ENCODE measurements at regions not wholly inside any gene's neighbourhood (a gene's known extent, or its start where the extent isn't known, plus 50 kb on each side); places are given as distances from the start of the nearest gene placed in this dataset.

DNA sequence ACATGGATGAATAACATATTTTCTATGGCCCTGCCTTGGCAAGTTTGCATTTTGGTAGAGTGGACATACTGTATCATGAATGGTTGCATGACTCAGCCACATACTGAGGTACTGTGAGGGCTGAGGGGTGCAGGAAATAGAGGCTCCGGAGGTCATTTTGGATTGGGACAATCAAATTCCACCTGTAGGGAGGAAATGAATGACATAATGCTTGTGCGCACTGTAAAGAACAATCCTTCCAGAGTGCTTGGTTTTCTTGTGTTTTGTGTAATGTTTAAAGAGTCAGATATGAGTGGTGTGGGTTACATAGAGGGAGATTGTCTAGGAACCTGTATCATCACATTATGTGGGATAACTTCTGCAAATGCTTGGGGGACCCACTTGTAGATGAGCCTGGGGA, 329.9 kb upstream of the PROX1 start:
- Mint-ChIP-seq H3K4me3 (no peak overlapping the region), H3K27me3 (peaks cover 6% of the 10 kb centered on the region)
- ATAC-seq (replicated peaks; ENCODE audit: extremely low read depth, poor library complexity, severe bottlenecking): no peak

DNA sequence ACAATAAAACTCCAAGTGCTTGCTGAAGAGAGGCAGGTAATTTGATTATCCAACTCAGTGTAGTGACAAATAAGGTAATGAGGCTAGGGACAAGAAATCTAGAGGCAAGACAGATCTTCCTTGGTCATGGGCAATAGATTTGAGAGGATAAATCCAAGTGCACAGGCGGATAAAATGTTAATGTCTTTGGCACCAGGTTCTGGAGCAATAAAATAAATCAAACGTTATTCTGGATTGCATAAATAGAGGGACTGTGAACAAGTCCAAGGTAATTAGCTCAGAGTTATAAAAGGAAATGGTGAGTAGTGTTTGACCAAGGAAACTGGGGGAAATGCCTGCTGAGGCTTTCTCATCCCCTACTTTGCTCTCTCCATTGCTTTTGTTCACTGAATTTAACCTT, 329.3 kb upstream of the PROX1 start:
- Mint-ChIP-seq H3K4me3 (no peak overlapping the region), H3K27me3 (peaks cover 12% of the 10 kb centered on the region), H3K27ac (ENCODE audit: low read depth) (no peak overlapping the region), H3K36me3 (ENCODE audit: insufficient read depth) (no peaks in the 10 kb centered on the region), H3K9me3 (peaks cover 6% of the 10 kb centered on the region), H3K4me1 (no peaks in the 10 kb centered on the region)
- ATAC-seq (replicated peaks; ENCODE audit: extremely low read depth, poor library complexity, severe bottlenecking) (no peak), DNase-seq (ENCODE audit: low spot score in 2 of 2) (no peak)

More for the DNA sequence above, 329.9 kb upstream of the PROX1 start:
- H3K36me3 Mint-ChIP-seq (ENCODE audit: insufficient read depth): no peaks in the 10 kb centered on the region
- no peak for DNase-seq (ENCODE audit: low spot score in 2 of 2)
- H3K4me1 Mint-ChIP-seq: no peaks in the 10 kb centered on the region
- peaks cover 5% of the 10 kb centered on the region for H3K9me3 Mint-ChIP-seq
- no peak overlapping the region for H3K27ac Mint-ChIP-seq (ENCODE audit: low read depth)

GRCh38 chr1:213659580-213660547, 327.9 kb upstream of the PROX1 start:
- Mint-ChIP-seq H3K9me3 (peaks cover 6% of the 10 kb centered on the region), H3K27ac (ENCODE audit: low read depth) (no peak overlapping the region), H3K27me3 (peaks cover 15% of the 10 kb centered on the region), H3K4me1 (no peaks in the 10 kb centered on the region), H3K4me3 (no peak overlapping the region), H3K36me3 (ENCODE audit: insufficient read depth) (no peaks in the 10 kb centered on the region)
- DNase-seq (ENCODE audit: low spot score in 2 of 2) (no peak), ATAC-seq (replicated peaks; ENCODE audit: extremely low read depth, poor library complexity, severe bottlenecking) (no peak)

DNA sequence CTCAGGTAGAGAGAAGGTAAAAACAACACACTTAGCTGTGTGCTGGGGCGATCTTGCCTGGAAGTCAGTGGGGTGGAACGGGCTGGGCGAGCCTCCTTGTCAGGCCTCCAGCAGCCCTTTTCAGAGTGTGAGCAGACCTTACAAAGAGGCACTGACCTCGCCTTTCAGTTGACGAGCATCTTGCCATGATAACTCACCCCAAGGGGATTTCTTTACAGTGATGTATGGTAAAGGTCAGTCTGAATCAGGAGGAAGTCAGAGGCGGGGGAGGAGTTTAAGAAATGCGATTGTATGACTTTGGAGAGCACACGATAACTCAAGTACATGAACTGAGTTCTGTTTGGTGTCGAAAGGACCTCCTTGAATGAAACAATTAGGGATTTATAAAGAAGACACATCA, 326.5 kb upstream of the PROX1 start:
- Mint-ChIP-seq H3K4me3 (no peak overlapping the region), H3K27ac (ENCODE audit: low read depth) (no peak overlapping the region)
- ATAC-seq (replicated peaks; ENCODE audit: extremely low read depth, poor library complexity, severe bottlenecking): no peak

DNA sequence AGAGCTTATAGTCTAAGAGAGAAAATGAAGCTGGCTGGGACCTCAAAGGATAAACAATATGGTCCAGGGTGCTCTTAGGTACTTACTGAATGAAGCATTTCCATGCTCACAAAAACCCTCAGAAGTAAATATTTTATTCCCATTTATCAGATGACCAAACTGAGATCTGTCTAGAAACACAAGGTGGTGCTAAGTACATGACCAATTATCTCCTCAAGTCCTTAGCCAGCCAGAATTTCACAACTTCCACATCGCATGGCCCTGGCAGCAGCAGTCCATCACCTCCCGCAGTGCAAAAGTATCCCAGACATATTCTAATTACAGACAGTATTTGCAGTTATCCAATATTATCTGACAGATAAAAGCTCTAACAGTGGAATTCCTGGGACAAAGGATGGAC, 321.7 kb upstream of the PROX1 start:
- DNase-seq (ENCODE audit: low spot score in 2 of 2) (no peak), ATAC-seq (replicated peaks; ENCODE audit: extremely low read depth, poor library complexity, severe bottlenecking) (no peak)
- H3K4me1 Mint-ChIP-seq: no peaks in the 10 kb centered on the region
- peaks cover 15% of the 10 kb centered on the region for H3K27me3 Mint-ChIP-seq
- peaks cover 10% of the 10 kb centered on the region for H3K9me3 Mint-ChIP-seq
- H3K36me3 Mint-ChIP-seq (ENCODE audit: insufficient read depth): no peaks in the 10 kb centered on the region
- H3K27ac Mint-ChIP-seq (ENCODE audit: low read depth): no peak overlapping the region
- no peak overlapping the region for H3K4me3 Mint-ChIP-seq

More for the DNA sequence above, 326.5 kb upstream of the PROX1 start:
- peaks cover 6% of the 10 kb centered on the region for H3K9me3 Mint-ChIP-seq
- H3K27me3 Mint-ChIP-seq: peaks cover 15% of the 10 kb centered on the region
- no peaks in the 10 kb centered on the region for H3K36me3 Mint-ChIP-seq (ENCODE audit: insufficient read depth)
- no peak for DNase-seq (ENCODE audit: low spot score in 2 of 2)
- H3K4me1 Mint-ChIP-seq: no peaks in the 10 kb centered on the region

DNA sequence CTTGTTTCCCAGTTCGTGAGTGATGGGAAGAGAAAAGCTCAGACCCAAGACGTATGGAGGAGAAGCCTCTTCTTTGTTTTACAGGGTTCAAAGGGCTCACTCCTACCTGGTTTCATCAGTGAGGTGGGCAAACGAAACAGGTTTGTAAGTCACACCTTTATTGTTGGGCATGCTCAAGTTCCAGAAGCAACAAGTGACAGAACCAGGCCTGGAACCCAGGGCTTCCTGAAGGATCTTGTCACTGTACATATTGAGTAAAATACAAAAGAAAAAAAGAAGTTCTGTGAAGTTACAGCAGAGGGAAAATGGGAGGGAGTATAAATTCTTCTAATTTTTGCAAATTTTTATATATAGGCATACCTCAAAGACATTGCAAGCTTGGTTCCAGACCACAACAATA, 320.9 kb upstream of the PROX1 start:
- Mint-ChIP-seq H3K27ac (ENCODE audit: low read depth) (no peak overlapping the region), H3K4me3 (no peak overlapping the region), H3K36me3 (ENCODE audit: insufficient read depth) (no peaks in the 10 kb centered on the region), H3K4me1 (no peaks in the 10 kb centered on the region), H3K9me3 (peaks cover 10% of the 10 kb centered on the region), H3K27me3 (peaks cover 15% of the 10 kb centered on the region)
- ATAC-seq (replicated peaks; ENCODE audit: extremely low read depth, poor library complexity, severe bottlenecking): no peak
- DNase-seq (ENCODE audit: low spot score in 2 of 2): no peak

- H3K4me1 Mint-ChIP-seq: no peaks in the 10 kb centered on the region
Measured at GRCh38 chr1:213669512-213669911, 318.3 kb upstream of the PROX1 start.

DNA sequence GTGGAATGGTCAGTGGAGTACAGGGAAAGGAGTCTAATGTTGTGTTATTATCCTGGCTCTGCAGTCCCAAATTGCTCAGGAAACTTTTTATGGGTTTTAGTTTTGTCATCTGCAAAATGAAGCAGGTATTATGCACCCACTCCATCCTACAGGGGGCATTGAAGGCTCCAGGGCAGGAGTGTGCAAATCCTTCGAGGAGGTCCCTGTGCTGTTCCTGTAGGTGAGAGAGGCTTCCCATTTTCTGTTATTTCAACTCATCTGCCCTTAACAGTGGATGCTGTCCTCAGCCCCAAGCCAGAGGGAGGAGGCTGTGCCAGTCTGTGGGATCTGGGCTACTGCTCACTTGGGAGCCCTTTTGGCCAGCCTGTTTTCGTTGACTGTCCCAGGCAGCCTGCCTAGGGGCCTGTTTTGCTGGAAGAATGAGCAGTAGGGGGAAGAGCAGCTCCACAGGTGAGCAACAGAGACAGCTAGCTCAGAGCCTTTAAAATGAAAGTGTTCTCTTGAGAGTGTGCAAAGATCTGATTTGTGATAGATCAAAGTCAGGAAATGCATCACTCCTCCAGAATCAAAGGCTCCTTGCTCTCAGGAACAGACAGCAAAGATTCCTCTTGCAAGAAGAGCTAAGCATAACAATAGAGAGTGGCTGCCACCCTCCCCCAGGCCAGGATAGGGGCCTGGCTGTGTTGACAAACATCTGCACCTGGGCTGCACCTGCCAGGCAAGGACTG, 317.6 kb upstream of the PROX1 start:
- ATAC-seq (replicated peaks; ENCODE audit: extremely low read depth, poor library complexity, severe bottlenecking): no peak
- Mint-ChIP-seq H3K27me3 (no peaks in the 10 kb centered on the region), H3K27ac (ENCODE audit: low read depth) (no peak overlapping the region), H3K9me3 (peaks cover 5% of the 10 kb centered on the region), H3K4me3 (no peak overlapping the region), H3K36me3 (ENCODE audit: insufficient read depth) (no peaks in the 10 kb centered on the region), H3K4me1 (no peaks in the 10 kb centered on the region)
- no peak for DNase-seq (ENCODE audit: low spot score in 2 of 2)

More at GRCh38 chr1:213669512-213669911, 318.3 kb upstream of the PROX1 start:
- H3K27ac Mint-ChIP-seq (ENCODE audit: low read depth): no peak overlapping the region
- no peak for ATAC-seq (replicated peaks; ENCODE audit: extremely low read depth, poor library complexity, severe bottlenecking)
- H3K9me3 Mint-ChIP-seq: peaks cover 5% of the 10 kb centered on the region
- no peak for DNase-seq (ENCODE audit: low spot score in 2 of 2)
- H3K27me3 Mint-ChIP-seq: no peaks in the 10 kb centered on the region
- H3K4me3 Mint-ChIP-seq: no peak overlapping the region
- H3K36me3 Mint-ChIP-seq (ENCODE audit: insufficient read depth): no peaks in the 10 kb centered on the region

- no peaks in the 10 kb centered on the region for H3K4me1 Mint-ChIP-seq
- no peaks in the 10 kb centered on the region for H3K36me3 Mint-ChIP-seq (ENCODE audit: insufficient read depth)
- no peak for ATAC-seq (replicated peaks; ENCODE audit: extremely low read depth, poor library complexity, severe bottlenecking)
- no peak overlapping the region for H3K4me3 Mint-ChIP-seq
- H3K27ac Mint-ChIP-seq (ENCODE audit: low read depth): no peak overlapping the region
- no peak for DNase-seq (ENCODE audit: low spot score in 2 of 2)
- peaks cover 5% of the 10 kb centered on the region for H3K9me3 Mint-ChIP-seq
- no peaks in the 10 kb centered on the region for H3K27me3 Mint-ChIP-seq
Measured at GRCh38 chr1:213670692-213671023, 317.1 kb upstream of the PROX1 start.

DNA sequence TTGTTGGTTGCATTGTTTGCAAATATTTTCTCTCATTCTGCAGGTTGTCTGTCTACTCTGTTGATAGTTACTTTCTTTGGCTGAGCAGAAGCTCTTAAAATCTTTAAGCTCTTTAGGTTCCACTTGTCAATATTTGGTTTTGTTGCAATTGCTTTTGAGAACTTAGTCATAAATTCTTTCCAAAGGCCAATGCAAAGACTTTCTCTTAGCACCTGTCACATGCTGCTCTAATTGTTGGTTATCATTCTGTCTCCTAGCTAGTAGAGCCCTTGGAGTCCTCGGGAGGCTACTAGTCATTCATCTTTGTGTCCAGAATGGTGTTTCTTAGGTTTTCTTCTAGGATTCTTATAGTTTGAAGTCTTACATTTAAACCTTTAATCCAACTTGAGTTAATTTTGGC, 312.7 kb upstream of the PROX1 start:
- Mint-ChIP-seq H3K27ac (ENCODE audit: low read depth) (no peak overlapping the region), H3K4me1 (no peaks in the 10 kb centered on the region), H3K9me3 (no peaks in the 10 kb centered on the region), H3K27me3 (no peaks in the 10 kb centered on the region), H3K36me3 (ENCODE audit: insufficient read depth) (no peaks in the 10 kb centered on the region), H3K4me3 (no peak overlapping the region)
- ATAC-seq (replicated peaks; ENCODE audit: extremely low read depth, poor library complexity, severe bottlenecking) (no peak), DNase-seq (ENCODE audit: low spot score in 2 of 2) (no peak)

GRCh38 chr1:213676736-213677135, 311.0 kb upstream of the PROX1 start:
- no peak overlapping the region for H3K27ac Mint-ChIP-seq (ENCODE audit: low read depth)
- ATAC-seq (replicated peaks; ENCODE audit: extremely low read depth, poor library complexity, severe bottlenecking) (no peak), DNase-seq (ENCODE audit: low spot score in 2 of 2) (no peak)
- no peaks in the 10 kb centered on the region for H3K4me1 Mint-ChIP-seq
- H3K36me3 Mint-ChIP-seq (ENCODE audit: insufficient read depth): no peaks in the 10 kb centered on the region
- H3K4me3 Mint-ChIP-seq: no peak overlapping the region
- no peaks in the 10 kb centered on the region for H3K9me3 Mint-ChIP-seq
- no peaks in the 10 kb centered on the region for H3K27me3 Mint-ChIP-seq

DNA sequence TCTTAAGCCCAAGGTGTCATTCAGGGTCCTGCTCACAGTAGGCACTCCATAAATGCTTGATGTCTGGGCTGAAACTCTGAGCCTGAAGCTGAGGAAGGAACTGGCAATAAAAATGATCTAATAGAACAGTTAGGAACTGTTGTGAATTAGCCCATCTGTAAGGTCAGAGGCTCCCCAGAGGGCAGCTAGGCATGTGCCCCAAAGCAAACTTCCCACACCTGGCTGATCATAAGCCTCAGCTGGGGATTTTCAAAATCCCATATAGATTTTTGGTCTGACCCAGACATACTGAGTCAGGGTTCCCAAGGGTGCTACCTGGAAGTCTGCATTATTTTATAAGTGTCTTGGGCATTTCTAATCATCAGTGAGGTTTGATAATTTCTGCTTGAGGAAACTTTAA, 309.4 kb upstream of the PROX1 start:
- Mint-ChIP-seq H3K27me3 (no peaks in the 10 kb centered on the region), H3K27ac (ENCODE audit: low read depth) (no peak overlapping the region), H3K9me3 (no peaks in the 10 kb centered on the region), H3K4me1 (no peaks in the 10 kb centered on the region), H3K36me3 (ENCODE audit: insufficient read depth) (no peaks in the 10 kb centered on the region), H3K4me3 (no peak overlapping the region)
- no peak for ATAC-seq (replicated peaks; ENCODE audit: extremely low read depth, poor library complexity, severe bottlenecking)
- no peak for DNase-seq (ENCODE audit: low spot score in 2 of 2)

- no peaks in the 10 kb centered on the region for H3K9me3 Mint-ChIP-seq
- no peaks in the 10 kb centered on the region for H3K36me3 Mint-ChIP-seq (ENCODE audit: insufficient read depth)
- no peaks in the 10 kb centered on the region for H3K27me3 Mint-ChIP-seq
- ATAC-seq (replicated peaks; ENCODE audit: extremely low read depth, poor library complexity, severe bottlenecking) (no peak), DNase-seq (ENCODE audit: low spot score in 2 of 2) (no peak)
- H3K27ac Mint-ChIP-seq (ENCODE audit: low read depth): no peak overlapping the region
- no peaks in the 10 kb centered on the region for H3K4me1 Mint-ChIP-seq
- H3K4me3 Mint-ChIP-seq: no peak overlapping the region
Measured at GRCh38 chr1:213678753-213679152, 309.0 kb upstream of the PROX1 start.

All from central memory CD8-positive, alpha-beta T cell (primary cell).